ENCODE measurements at regions not wholly inside any gene's neighbourhood (a gene's known extent, or its start where the extent isn't known, plus 50 kb on each side); places are given as distances from the start of the nearest gene placed in this dataset.
"Not testable (repeated sequence)": the region's sequence is repeated elsewhere in the genome, so short reads cannot be mapped to it uniquely, and the experiment has no call there.

- intact Hi-C loops (cut with DNase I): no loop called here
- DNase-seq (ENCODE audit: missing footprints) (no peak), ATAC-seq (no peak)
These were observed 122.1 kb upstream of the CCDC28A start for GRCh38 chr6:138651491-138651890.

GRCh38 chr6:138652824-138653223, 120.7 kb upstream of the CCDC28A start:
- intact Hi-C loops (cut with DNase I): no loop called here
- DNase-seq (ENCODE audit: missing footprints) (no peak), ATAC-seq (no peak)

- intact Hi-C loops (cut with DNase I): no loop called here
- ATAC-seq (no peak), DNase-seq (ENCODE audit: missing footprints) (no peak)
These were observed 120.1 kb upstream of the CCDC28A start for GRCh38 chr6:138653435-138653834.

- ATAC-seq: no peak
- intact Hi-C loops (cut with DNase I): no loop called here
- no peak for DNase-seq (ENCODE audit: missing footprints)
These were observed 118.6 kb upstream of the CCDC28A start for GRCh38 chr6:138654715-138655634.

- ATAC-seq: no peak
- DNase-seq (ENCODE audit: missing footprints): no peak
- intact Hi-C loops (cut with DNase I): no loop called here
These were observed 117.7 kb upstream of the CCDC28A start for GRCh38 chr6:138655828-138656227.

DNA sequence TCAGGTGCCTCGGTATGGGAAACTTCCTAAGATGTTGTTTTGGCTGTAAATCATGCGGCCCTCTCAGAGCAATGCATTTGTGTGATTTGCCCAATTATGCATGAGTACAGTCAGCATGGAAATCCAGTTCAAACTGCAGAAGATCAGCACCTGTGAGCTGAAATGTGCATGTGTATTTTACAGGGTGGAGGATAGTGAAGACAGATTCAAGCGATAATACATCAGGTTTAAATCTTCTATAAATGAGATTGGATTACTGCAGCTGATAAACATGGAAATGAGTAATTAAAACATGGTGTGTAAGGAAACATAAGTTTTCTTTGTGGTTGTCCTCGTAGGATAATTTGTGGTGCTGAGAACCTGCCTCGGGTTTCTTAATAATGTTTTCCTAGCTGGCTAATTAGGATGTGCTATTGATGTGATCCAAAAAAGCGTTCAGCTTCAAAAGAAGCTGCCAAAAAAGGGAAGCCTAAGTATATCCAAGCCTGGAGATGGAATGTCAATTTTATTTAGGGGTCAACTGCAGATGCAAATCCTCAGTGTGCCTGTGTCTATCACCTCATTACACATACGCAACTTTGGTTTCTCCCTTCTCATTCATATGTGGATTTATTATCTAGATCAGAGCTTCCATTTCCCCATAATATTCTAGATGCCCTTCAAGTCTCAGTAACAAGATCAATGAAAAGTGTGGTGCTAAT, 117.1 kb upstream of the CCDC28A start:
- intact Hi-C loops (cut with DNase I): no loop called here
- DNase-seq (ENCODE audit: missing footprints): no peak
- no peak for ATAC-seq

GRCh38 chr6:138657065-138657425, 116.5 kb upstream of the CCDC28A start:
- intact Hi-C loops (cut with DNase I): no loop called here
- ATAC-seq (no peak), DNase-seq (ENCODE audit: missing footprints) (no peak)

DNA sequence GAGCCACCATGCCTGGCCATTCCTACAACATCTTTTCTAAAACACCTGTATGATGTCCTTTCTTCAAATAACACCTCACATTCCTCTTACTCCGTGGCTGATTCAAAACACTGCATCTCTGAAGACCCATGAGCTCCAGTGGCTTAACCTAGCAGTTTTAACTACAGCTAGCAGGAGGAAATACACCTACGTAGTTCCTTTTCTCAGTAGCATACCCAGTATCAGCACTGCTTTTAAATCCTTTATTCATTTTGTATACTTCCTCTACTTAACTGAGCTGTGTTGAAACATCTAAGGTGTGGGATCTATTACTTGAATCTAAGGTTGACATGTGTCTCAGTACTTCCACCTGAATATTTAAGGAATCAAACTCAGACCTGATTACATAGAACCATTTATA, 113.6 kb upstream of the CCDC28A start:
- DNase-seq (ENCODE audit: missing footprints) (no peak), ATAC-seq (no peak)
- intact Hi-C loops (cut with DNase I): no loop called here

GRCh38 chr6:138662471-138662870, 111.1 kb upstream of the CCDC28A start:
- ATAC-seq (no peak), DNase-seq (ENCODE audit: missing footprints) (no peak)
- intact Hi-C loops (cut with DNase I): no loop called here

DNA sequence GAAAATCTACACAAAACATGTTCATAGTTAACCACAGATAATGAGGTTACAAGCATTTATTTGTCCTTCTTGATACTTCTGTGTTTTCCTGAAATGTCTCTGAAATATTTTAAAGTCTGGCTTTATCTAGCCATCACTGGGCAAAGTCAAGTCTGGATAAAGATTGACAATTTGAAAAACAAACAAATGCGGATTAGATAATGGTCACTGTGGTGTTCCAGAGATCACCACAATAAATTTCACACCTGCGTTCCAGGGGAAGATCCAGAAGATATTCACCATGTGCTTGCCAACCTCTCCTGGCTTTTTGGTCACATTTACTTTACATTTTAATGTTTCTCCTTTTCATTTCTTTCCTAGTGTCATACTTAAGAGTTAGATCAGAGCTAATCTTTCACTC, 109.7 kb upstream of the CCDC28A start:
- ATAC-seq: no peak

GRCh38 chr6:138664745-138665144, 108.8 kb upstream of the CCDC28A start:
- DNase-seq (ENCODE audit: missing footprints) (no peak), ATAC-seq (no peak)
- intact Hi-C loops (cut with DNase I): no loop called here

More for the DNA sequence above, 109.7 kb upstream of the CCDC28A start:
- DNase-seq (ENCODE audit: missing footprints): no peak
- intact Hi-C loops (cut with DNase I): no loop called here

DNA sequence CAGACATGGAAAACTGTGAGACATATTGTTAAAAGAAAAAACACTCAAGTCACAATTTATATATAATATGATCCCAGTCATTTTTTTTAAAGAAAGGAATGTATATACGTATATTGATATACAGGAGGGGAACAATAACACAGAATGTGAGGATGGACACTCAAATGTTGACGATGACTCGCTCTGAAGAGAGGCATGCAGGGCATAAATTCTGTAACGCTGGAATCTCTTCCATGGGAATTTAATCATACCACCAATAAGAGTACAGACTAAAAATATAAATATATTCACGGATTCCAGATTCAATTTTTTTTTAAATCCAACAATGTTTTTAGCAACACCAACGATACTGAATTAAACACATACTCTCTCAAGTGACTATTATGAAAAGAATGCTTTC, 106.9 kb upstream of the CCDC28A start:
- DNase-seq (ENCODE audit: missing footprints) (no peak), ATAC-seq (no peak)
- intact Hi-C loops (cut with DNase I): no loop called here

DNA sequence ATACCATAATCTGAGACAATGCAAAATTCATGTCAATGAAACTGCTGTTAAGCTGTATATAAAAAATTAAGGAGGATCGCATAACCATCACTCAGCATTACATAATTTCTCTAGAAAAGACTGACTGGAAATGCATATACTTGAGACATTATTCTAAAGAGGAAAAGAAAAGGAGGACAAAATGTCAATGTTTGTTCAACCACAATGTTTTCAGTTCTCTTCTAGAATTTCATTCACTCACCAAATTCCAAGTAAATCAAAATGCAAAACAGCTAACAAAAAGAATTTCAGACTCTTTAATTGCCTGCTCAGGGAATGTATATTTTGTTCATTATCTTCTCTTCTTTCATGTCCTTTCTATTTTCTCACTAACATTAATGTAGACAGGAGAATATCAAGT, 106.2 kb upstream of the CCDC28A start:
- DNase-seq (ENCODE audit: missing footprints): no peak
- ATAC-seq: no peak
- intact Hi-C loops (cut with DNase I): no loop called here

DNA sequence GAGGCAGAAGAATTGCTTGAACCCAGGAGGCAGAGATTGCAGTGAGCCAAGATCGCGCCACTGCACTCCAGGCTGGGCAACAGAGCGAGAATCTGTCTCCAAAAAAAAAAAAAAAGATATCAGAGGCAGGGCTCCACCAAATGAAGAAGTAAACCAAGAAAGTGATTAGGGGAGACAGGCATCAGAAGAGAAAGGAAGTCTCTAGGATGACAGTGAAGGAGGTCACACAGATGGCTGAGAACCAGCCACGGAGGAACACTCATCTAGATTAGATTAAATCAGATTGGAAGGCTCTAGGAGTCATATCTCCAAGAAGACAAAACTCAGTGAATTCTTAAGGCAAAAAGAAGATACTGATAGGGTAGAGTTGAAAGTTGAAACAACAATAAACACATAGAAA, 102.2 kb upstream of the CCDC28A start:
- DNase-seq (ENCODE audit: missing footprints) (no peak), ATAC-seq (no peak)
- intact Hi-C loops (cut with DNase I): no loop called here

DNA sequence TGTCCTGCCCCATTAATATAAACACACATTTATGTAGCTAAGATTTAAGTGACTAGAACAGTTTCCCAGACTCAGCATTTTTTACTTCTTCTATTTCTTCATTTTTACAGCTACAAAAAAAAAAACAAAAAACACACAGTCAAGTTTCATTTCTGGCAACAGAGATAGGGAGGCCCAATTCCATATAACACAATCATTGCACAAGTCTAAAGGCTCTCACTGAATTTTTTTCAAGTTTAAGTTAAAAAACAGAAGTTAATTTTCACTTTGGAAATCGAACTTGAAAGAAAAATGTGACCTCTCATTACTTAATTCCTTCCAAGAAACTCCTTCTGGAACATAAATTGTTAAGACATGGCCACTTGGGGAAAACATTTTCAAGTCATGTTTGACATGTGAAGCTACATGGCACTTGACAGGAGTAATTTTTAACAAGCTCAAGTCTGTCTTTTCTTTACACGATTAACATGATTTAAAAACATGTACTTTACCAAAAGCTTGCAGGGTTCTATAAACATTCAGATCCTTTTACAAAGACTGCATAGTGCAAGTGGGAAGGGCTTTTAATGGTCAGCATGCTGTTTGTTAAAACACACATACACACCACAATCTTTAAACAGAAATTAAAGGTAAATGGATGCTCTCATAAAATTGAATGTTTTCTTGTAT, 100.1 kb upstream of the CCDC28A start:
- no peak for DNase-seq (ENCODE audit: missing footprints)
- intact Hi-C loops (cut with DNase I): no loop called here
- ATAC-seq: no peak

DNA sequence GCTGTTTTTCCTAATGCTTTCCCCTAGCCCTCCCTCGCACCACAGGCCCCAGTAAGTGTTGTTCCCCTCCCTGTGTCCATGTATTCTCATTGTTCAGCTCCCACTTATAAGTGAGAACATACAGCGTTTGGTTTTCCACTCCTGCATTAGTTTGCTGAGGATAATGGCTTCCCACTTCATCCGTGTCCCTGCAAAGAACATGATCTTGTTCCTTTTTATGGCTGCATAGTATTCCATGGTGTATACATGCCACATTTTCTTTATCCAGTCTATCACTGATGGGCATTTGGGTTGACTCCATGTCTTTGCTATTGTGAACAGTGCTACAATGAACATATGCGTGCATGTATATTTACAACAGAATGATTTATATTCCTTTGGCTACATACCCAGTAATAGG, 99.1 kb upstream of the CCDC28A start:
- intact Hi-C loops (cut with DNase I); DNase-seq (ENCODE audit: missing footprints); ATAC-seq: not testable (repeated sequence)

DNA sequence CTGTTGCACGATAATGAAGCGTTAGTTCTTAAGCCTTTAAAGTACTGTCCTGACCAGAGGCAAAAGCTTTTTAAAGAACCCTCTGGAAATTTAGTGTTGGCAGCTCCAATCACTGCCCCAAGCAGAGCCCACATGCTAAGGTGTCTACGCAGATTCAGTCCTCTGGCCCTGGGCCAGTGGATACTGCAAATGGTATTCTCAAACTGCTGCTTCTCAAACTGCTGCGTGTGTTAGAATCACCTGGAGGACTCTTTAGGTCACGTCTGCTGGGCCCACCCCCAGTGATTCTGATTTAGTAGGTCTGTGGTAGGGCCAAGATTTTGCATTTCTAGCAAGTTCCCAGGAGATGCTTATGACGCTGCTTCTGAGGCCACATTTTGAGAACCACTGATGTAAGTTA, 96.0 kb upstream of the CCDC28A start:
- DNase-seq (ENCODE audit: missing footprints): no peak
- ATAC-seq: no peak
- intact Hi-C loops (cut with DNase I): no loop called here

GRCh38 chr6:138678168-138678567, 95.4 kb upstream of the CCDC28A start:
- no peak for ATAC-seq
- no peak for DNase-seq (ENCODE audit: missing footprints)

DNA sequence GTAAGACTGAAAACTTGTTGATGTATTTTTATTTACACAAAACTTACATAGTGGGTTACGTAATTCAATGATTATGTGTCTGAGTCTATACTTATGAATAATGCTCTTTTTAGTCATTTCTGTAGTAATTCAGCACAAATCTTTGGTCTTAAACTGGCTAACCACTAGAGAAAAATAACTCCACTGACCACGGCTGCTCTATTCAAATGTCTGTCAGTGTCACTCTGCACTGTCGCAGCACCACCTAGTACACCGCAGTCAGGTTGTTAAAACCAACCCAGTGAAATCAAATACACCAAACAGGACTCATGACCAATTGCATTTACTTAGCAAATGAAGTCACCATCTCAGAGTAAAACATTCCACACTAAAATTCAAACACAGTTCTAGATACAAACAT, 93.5 kb upstream of the CCDC28A start:
- no peak for DNase-seq (ENCODE audit: missing footprints)
- intact Hi-C loops (cut with DNase I): no loop called here
- ATAC-seq: no peak

More at GRCh38 chr6:138678168-138678567, 95.4 kb upstream of the CCDC28A start:
- intact Hi-C loops (cut with DNase I): no loop called here

DNA sequence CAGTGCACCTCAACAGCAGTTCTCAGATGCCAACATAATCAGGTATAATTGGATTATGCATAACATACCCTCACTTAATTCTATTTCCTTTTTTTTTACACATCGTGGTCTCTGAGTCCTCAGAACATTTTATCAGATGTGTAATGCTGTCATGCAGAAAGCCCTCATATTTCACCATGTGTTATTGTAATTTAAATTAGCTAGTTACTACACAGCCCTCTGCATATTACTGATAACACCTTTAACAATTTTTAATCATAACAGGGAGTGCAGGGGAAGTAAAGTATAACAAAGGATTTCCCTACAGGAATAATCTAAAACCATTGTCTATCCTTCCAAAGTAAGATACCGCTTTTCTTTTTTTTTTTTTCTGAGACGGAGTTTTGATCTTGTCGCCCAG, 91.9 kb upstream of the CCDC28A start:
- no peak for DNase-seq (ENCODE audit: missing footprints)
- intact Hi-C loops (cut with DNase I): no loop called here
- no peak for ATAC-seq

Measured in Right ventricle myocardium inferior (tissue), 1 donor.